Keratinocyte (primary cell): ENCODE measurements at regions not wholly inside any gene's neighbourhood (a gene's known extent, or its start where the extent isn't known, plus 50 kb on each side); places are given as distances from the start of the nearest gene placed in this dataset.

Source experiments
- DNase-seq: peaks from one replicate; pipeline ENCODE4 v3.0.0-alpha.2; 2011; ENCODE audit warnings: low read depth, missing footprints, low spot score
- FAIRE-seq: peaks from 2 replicates; lab custom pipeline; 2011; peaks lifted over from hg19 to GRCh38; lab: Jason Lieb, UNC
- H2AFZ ChIP-seq: 2 replicates; pipeline ENCODE4 v1.6.0; 2012; ENCODE audit warnings: low read length, control low read depth, inconsistent platforms; ENCODE audit not compliant: control insufficient read depth
- H3K27ac ChIP-seq: 2 replicates; pipeline ENCODE4 v1.5.1; 2011; ENCODE audit warnings: low read length; ENCODE audit not compliant: control insufficient read depth, insufficient read depth
- H3K27me3 ChIP-seq: 3 replicates; pipeline ENCODE4 v1.6.0; 2011; ENCODE audit warnings: low read length; ENCODE audit not compliant: control insufficient read depth, insufficient read depth; ENCODE audit errors: extremely low read depth
- H3K36me3 ChIP-seq, 2 experiments: 2 replicates in 1 of 2; 3 replicates in 1 of 2; pipeline ENCODE4 v1.5.1; 2011; ENCODE audit warnings: low read length in 2 of 2, mild to moderate bottlenecking in 1 of 2; ENCODE audit not compliant: control insufficient read depth in 2 of 2, insufficient read depth in 2 of 2; ENCODE audit errors: extremely low read depth in 1 of 2
- H3K4me1 ChIP-seq: 3 replicates; pipeline ENCODE4 v1.5.1; 2011; ENCODE audit warnings: low read length; ENCODE audit not compliant: control insufficient read depth, insufficient read depth; ENCODE audit errors: extremely low read depth
- H3K4me2 ChIP-seq: 3 replicates; pipeline ENCODE4 v1.6.0; 2011; ENCODE audit warnings: low read depth, low read length; ENCODE audit not compliant: control insufficient read depth, insufficient read depth; ENCODE audit errors: extremely low read depth
- H3K4me3 ChIP-seq, 3 experiments: fragments of 200-600 bp in 1 of 3; sonication (generic) in 1 of 3; 2 replicates in 2 of 3; 3 replicates in 1 of 3; pipeline ENCODE4 v1.5.1; 2011 to 2016; ENCODE audit warnings: low read length in 3 of 3, mild to moderate bottlenecking in 3 of 3, control low read depth in 2 of 3, inconsistent platforms in 1 of 3, low read depth in 1 of 3, mixed read lengths in 1 of 3, mixed run types in 1 of 3, moderate library complexity in 1 of 3; ENCODE audit not compliant: control insufficient read depth in 2 of 3, insufficient read depth in 2 of 3; ENCODE audit errors: extremely low read depth in 1 of 3
- H3K79me2 ChIP-seq: 2 replicates; pipeline ENCODE4 v1.6.0; 2012; ENCODE audit warnings: low read length; ENCODE audit not compliant: control insufficient read depth, insufficient read depth
- H3K9ac ChIP-seq: 3 replicates; pipeline ENCODE4 v1.6.0; 2011; ENCODE audit warnings: low read length; ENCODE audit not compliant: control insufficient read depth, insufficient read depth; ENCODE audit errors: extremely low read depth
- H3K9me1 ChIP-seq: 3 replicates; pipeline ENCODE4 v1.6.0; 2011; ENCODE audit warnings: low read length; ENCODE audit not compliant: control insufficient read depth, insufficient read depth; ENCODE audit errors: extremely low read depth
- H3K9me3 ChIP-seq: 2 replicates; pipeline ENCODE4 v1.5.1; 2012; ENCODE audit warnings: low read depth, low read length; ENCODE audit not compliant: control insufficient read depth
- H4K20me1 ChIP-seq: 3 replicates; pipeline ENCODE4 v1.6.0; 2011; ENCODE audit warnings: low read length; ENCODE audit not compliant: control insufficient read depth, insufficient read depth; ENCODE audit errors: extremely low read depth
- EZH2 ChIP-seq: IDR thresholded peaks from one replicate; pipeline ENCODE4 v1.6.1; 2012; ENCODE audit warnings: inconsistent platforms, mild to moderate bottlenecking, low read length, moderate library complexity
- dilution Hi-C: fragments of 300-500 bp; cut with MboI; formaldehyde crosslinking; loops from one replicate; pipeline ENCODE4 v1.7.0; 2020; ENCODE audit warnings: low sequenced_read_pairs; ENCODE audit not compliant: extremely low pct_ligation_motif_present
- TF ChIP-seq, protein P1 (sequence below), 3 experiments: IDR thresholded peaks in 1 of 3; conservative IDR thresholded peaks in 1 of 3; optimal IDR thresholded peaks in 1 of 3; 2 replicates in 2 of 3; 3 replicates in 1 of 3; pipeline versions ENCODE3 to v1.5.1; 2011; ENCODE audit warnings: low read length in 3 of 3, mild to moderate bottlenecking in 3 of 3, moderate library complexity in 2 of 3, control low read depth in 1 of 3, inconsistent platforms in 1 of 3; ENCODE audit not compliant: insufficient read depth in 2 of 3; ENCODE audit errors: extremely low read depth in 1 of 3

DNA sequence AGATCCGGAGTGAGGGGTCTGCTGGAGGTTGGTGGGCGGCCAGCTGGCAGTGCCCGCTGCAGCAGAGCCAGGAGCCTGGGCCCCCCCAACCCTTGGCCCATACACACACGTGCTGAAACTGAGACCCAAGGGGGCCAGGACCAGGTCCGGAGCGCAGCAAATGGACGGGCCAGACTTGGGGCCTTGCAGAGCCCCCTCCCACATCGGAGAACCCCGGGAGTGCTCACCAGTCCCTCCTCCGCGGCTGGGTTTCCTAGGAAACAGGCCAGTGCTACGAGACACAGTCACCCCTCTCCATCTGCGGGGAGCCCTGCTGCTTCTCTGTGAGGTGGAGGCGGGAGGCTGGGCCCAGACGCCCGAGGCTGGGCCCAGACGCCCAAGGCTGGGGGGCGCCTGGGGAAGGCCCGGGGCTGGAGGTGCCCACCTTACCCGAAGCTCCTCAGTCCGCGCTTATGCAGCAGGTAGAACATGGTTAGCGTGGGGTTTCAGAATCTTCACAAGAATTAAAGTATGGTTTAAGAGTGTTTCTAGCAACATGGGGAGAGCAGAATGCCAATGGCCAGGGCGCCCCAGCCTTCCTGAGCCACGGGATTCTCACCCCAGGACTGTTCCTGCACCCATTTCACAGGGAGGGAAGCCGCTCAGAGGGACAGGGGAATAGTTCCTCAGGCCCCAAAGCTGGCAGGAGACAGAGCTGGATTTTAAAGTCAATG, 135.0 kb upstream of the PRR20G start:
- Histone ChIP-seq H4K20me1 (no peaks in the 10 kb centered on the region), H3K4me3 (no peak overlapping the region), H3K79me2 (no peaks in the 10 kb centered on the region), H3K9me1 (no peaks in the 10 kb centered on the region), H3K36me3 (no peaks in the 10 kb centered on the region), H3K4me1 (no peaks in the 10 kb centered on the region), H2AFZ (no peak overlapping the region), H3K9me3 (no peaks in the 10 kb centered on the region), H3K27ac (no peak overlapping the region), H3K9ac (no peak overlapping the region), H3K27me3 (peaks cover 48% of the 10 kb centered on the region), H3K4me2 (no peak overlapping the region)
- FAIRE-seq (no peak), DNase-seq (no peak)
- dilution Hi-C loops = no loop called here
- TF ChIP-seq, protein P1, sequence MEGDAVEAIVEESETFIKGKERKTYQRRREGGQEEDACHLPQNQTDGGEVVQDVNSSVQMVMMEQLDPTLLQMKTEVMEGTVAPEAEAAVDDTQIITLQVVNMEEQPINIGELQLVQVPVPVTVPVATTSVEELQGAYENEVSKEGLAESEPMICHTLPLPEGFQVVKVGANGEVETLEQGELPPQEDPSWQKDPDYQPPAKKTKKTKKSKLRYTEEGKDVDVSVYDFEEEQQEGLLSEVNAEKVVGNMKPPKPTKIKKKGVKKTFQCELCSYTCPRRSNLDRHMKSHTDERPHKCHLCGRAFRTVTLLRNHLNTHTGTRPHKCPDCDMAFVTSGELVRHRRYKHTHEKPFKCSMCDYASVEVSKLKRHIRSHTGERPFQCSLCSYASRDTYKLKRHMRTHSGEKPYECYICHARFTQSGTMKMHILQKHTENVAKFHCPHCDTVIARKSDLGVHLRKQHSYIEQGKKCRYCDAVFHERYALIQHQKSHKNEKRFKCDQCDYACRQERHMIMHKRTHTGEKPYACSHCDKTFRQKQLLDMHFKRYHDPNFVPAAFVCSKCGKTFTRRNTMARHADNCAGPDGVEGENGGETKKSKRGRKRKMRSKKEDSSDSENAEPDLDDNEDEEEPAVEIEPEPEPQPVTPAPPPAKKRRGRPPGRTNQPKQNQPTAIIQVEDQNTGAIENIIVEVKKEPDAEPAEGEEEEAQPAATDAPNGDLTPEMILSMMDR (optimal IDR thresholded peaks at IDR 0.05 in 1 of 3, IDR thresholded peaks at IDR 0.05 in 1 of 3, conservative IDR thresholded peaks at IDR 0.05 in 1 of 3; ENCODE audit: extremely low read depth in 1 of 3, insufficient read depth in 2 of 3, low read length in 3 of 3) = no peak
- no peak for TF ChIP-seq EZH2

DNA sequence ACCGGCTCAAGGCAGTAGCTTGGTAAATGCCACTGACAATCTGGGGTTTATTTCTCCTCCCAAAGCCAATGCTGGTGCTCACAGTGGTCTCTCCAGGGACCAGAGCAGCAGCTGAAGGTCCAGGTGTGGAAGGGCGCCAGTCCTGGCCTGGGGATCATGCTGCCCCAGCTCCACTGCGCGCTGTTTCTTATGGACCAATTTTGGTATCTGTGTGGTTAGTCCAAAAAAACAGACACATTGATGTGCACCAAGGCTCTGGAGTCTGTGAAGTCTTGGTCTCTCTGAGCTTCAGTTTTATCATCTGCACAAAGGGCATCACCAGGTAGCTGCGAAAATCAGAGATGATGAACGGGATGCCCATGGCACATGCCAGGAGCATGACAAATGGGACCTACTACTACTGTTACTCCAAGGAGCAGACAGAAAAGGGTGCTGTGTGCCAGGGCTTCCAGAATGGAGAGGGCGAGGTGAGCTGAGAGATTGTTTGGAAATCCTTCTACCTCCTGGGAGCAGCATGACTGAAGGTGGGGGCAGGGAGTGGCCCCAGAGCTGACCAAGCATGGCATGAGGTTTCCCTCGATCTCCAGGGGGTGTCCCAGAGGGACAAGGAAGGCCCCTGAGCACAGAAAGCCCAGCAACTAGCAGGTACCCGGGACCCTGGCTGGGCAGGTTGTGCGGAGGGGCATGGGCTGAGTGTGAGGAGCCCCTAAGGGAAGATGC, 134.3 kb upstream of the PRR20G start:
- Histone ChIP-seq H3K27me3 (peaks cover 42% of the 10 kb centered on the region), H3K27ac (no peak overlapping the region), H4K20me1 (no peaks in the 10 kb centered on the region), H3K9me3 (no peaks in the 10 kb centered on the region), H2AFZ (no peak overlapping the region), H3K79me2 (no peaks in the 10 kb centered on the region), H3K9me1 (no peaks in the 10 kb centered on the region), H3K36me3 (no peaks in the 10 kb centered on the region), H3K9ac (no peak overlapping the region), H3K4me3 (no peak overlapping the region), H3K4me1 (no peaks in the 10 kb centered on the region), H3K4me2 (no peak overlapping the region)
- dilution Hi-C loops = no loop called here
- no peak for FAIRE-seq
- DNase-seq = no peak
- TF ChIP-seq EZH2 = no peak
- TF ChIP-seq, protein P1 (optimal IDR thresholded peaks at IDR 0.05 in 1 of 3, IDR thresholded peaks at IDR 0.05 in 1 of 3, conservative IDR thresholded peaks at IDR 0.05 in 1 of 3; ENCODE audit: extremely low read depth in 1 of 3, insufficient read depth in 2 of 3, low read length in 3 of 3) = no peak
